OCI-LY1 (cell line): ENCODE measurements at regions not wholly inside any gene's neighbourhood (a gene's known extent, or its start where the extent isn't known, plus 50 kb on each side); places are given as distances from the start of the nearest gene placed in this dataset.

ENCODE experiments used
- EZH2 ChIP-seq: fragments of 200-600 bp; sonication (generic), shearing (Covaris generic); IDR thresholded peaks from 2 replicates; pipeline ENCODE4 v1.8.0; 2017; ENCODE audit warnings: borderline replicate concordance, mixed run types, mild to moderate bottlenecking, antibody characterized with exemption, low read length, moderate library complexity, mixed read lengths
- TF ChIP-seq, protein P1 (sequence below): fragments of 200-600 bp; sonication (generic), shearing (Covaris generic); IDR thresholded peaks from 2 replicates; pipeline ENCODE4 v1.5.1; 2017; ENCODE audit warnings: mild to moderate bottlenecking, antibody characterized with exemption, low read length, moderate library complexity, mixed read lengths

DNA sequence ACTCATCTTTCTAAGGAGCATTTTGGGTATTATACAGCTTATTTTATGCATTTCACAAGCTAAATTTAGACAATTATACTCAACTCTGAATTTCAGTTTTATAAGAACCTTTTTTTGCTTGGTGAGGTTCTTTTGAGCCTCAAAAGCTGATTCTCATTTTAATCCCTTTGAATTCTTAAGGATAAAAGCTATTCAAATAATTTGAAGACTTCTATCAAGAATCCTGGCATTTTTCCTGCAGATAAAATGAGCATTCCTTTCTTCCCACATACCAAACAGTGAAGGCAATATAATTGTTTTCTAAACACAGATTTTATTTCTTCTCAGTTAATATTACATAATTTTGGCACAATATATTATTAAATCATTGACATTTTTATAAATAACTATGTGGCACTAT, 118.4 kb upstream of the GPM6A start:
- TF ChIP-seq, protein P1, sequence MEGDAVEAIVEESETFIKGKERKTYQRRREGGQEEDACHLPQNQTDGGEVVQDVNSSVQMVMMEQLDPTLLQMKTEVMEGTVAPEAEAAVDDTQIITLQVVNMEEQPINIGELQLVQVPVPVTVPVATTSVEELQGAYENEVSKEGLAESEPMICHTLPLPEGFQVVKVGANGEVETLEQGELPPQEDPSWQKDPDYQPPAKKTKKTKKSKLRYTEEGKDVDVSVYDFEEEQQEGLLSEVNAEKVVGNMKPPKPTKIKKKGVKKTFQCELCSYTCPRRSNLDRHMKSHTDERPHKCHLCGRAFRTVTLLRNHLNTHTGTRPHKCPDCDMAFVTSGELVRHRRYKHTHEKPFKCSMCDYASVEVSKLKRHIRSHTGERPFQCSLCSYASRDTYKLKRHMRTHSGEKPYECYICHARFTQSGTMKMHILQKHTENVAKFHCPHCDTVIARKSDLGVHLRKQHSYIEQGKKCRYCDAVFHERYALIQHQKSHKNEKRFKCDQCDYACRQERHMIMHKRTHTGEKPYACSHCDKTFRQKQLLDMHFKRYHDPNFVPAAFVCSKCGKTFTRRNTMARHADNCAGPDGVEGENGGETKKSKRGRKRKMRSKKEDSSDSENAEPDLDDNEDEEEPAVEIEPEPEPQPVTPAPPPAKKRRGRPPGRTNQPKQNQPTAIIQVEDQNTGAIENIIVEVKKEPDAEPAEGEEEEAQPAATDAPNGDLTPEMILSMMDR: no peak
- no peak for TF ChIP-seq EZH2
